Stimulated activated CD4-positive, alpha-beta T cell treated with anti-CD3 and anti-CD28 coated beads, Interleukin-4, amount 100 ng/mL, for 48 hours (primary cell): ENCODE measurements at regions not wholly inside any gene's neighbourhood (a gene's known extent, or its start where the extent isn't known, plus 50 kb on each side); places are given as distances from the start of the nearest gene placed in this dataset.
"Not testable (repeated sequence)": the region's sequence is repeated elsewhere in the genome, so short reads cannot be mapped to it uniquely, and the experiment has no call there.

Experiments used
- DNase-seq, 2 donors: peaks; one replicate each; pipeline ENCODE4 v3.0.0-alpha.2; 2020; ENCODE audit warnings: low read depth in 2 of 2

DNA sequence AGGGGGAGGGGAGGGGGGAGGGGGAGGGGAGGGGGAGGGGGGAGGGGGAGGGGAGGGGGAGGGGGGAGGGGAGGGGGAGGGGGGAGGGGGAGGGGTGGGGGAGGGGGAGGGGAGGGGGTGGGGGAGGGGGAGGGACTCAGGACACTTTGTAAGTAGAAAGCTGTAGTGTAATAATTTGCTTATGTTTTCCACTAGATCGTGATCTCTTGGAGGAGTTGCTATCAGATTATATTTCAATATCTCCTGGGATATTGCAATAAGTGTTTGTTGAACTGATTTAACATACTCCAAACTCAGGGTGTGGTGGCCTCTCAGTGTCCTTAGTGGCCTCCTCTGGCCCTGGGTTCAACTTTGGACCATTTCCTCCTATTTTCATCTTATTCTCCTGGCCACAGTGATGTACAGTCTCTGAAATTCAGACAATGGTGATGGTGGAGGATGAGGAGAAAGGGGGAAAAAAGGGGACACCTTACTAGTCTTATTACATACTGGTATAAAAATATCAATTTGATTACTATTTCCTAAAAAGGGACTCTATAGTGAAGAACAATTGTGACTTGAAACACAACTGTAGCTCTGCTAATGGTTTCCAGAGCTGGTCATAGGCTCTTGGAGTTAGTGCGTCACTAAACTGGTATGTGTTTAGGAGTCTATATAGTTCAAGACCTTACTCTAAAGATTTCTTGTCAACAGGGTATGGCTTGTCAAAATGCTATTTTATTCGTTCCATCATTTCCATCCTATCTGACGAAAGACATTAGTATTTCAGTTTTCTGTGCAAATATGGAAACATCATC lies 89.6 kb downstream of the DDX1 start:
- no peak for DNase-seq

GRCh38 chr2:15682354-15682753 lies 90.7 kb downstream of the DDX1 start:
- no peak for DNase-seq

GRCh38 chr2:15684161-15685039 lies 92.7 kb downstream of the DDX1 start:
- no peak for DNase-seq

- no peak for DNase-seq
These were observed 93.5 kb downstream of the DDX1 start for GRCh38 chr2:15685143-15685542.

GRCh38 chr2:15686643-15687042 lies 95.0 kb downstream of the DDX1 start:
- no peak for DNase-seq

- DNase-seq, result no peak
These were observed 95.6 kb downstream of the DDX1 start for GRCh38 chr2:15687243-15687642.

DNA sequence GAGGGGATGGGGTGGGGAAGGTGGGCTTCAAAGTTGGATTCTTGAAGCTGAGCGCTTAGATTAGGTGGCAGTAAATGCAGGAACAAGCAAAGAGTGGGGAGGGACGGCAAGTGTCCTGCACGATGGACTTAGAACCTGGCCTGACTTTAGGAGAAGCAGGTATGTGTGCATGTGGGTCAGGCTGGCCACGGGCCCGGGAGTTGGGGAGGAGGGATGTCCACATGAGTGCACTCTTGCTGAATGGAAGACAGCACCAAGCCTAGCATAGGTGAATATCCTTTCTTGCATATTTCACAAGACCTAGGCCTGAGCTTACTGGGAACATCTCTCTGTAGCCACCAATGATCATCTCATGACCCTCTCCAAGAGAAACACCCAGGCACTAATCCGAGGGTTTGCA lies 96.1 kb downstream of the DDX1 start:
- DNase-seq, result no peak

DNA sequence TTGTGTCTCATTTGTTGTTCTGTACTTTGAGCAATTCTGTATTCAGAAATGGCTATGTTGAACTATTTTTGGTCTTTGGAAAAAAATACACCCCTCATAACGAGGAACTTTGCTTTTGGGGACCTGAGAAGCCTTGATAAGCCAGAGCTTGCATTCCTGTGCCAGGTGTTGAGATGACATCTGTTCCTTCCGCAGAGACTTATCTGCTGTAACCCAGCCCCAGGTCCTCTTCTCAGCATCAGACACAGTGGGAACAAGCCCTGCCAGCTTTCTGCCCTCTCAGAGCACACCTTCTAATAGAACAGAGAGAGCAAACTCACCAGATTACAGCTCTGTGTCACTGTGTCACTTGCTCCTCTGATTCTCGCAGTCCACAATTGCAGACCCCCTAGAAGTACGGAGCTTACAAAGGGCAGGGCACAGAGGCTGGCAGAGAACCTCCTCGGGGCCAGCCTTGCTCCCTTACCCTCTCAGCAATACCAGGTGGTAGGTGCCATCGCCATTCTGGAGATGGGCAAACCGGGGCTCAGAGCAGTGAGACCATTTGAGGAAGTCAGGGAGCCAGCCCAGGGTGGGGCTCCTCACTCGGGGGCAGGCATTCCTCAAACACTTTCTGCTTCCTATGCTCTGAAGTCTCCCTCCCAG lies 97.4 kb downstream of the DDX1 start:
- no peak for DNase-seq

DNA sequence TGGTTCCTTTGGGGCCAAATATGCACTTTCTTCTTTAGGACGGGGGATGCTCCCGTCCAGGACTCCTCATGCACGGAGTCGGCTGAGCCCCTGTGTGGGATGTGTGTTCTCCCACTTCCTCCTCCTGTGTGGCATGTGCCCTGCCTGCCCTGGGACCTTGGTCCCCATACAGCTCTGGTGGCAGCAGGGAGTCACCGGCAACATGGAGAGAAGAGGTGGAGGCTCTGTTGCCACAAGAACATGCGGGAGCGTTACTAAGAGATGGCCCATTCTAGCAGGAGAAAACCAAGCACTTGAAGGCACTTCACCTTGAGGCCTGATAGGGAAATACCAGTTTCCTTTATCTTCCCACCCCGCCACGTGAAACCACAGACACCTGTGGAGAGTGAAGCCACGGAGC lies 98.0 kb downstream of the DDX1 start:
- DNase-seq, result no peak

- DNase-seq, result no peak
These were observed 100.1 kb downstream of the DDX1 start for GRCh38 chr2:15691586-15692310.

- no peak for DNase-seq
These were observed 101.1 kb downstream of the DDX1 start for GRCh38 chr2:15692551-15693377.

DNA sequence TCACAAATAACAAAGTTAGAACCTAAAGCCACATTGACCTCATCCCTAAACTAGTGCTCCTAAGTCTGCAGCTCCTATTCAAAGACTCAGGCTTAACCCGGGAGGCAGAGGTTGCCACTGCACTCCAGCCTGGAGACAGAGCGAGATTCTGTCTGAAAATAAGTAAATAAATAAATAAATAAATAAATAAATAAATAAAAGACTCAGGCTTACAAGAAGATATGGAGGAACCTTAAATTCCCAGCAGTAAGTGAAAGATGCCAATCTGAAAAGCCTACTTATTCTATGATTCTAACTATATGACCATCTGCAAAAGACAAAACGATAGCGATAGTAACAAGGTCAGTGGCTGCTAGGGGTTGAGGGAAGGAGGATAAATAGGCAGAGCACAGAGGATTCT lies 101.7 kb downstream of the DDX1 start:
- DNase-seq, result no peak

DNA sequence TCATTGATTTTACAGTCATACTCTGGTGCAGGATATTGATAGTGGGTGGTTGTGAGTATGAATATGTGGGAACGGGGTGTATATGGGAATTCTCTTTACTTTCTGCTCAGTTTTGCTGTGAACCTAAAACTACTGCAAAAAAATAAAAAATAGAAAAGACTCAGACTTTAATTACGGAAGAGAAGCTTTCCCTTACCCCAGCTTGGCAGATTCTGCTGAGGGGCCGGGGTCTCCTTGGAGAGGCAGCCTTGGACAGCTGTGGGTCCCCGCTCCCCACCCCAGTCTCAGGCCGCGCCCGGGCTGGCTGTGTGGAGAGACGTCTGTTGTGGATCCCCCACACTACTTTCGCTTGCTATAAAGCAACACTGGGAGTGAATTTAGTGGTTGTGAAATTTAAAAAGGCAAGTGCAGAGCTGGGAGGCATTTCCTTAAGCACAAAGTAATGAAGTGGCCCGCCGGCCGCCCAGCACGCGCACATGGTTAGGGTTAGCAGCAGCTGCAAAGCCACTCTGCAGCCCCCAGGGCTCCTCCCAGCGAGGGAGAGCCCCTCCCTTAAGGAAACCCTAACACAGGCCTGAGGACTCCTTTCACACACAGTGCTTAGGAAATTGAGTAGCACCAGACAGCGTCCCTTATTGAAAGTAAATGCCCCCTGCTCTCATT lies 102.4 kb downstream of the DDX1 start:
- no peak for DNase-seq

GRCh38 chr2:15694589-15694986 lies 102.9 kb downstream of the DDX1 start:
- DNase-seq, result no peak

GRCh38 chr2:15695582-15696330 lies 104.1 kb downstream of the DDX1 start:
- no peak for DNase-seq

DNA sequence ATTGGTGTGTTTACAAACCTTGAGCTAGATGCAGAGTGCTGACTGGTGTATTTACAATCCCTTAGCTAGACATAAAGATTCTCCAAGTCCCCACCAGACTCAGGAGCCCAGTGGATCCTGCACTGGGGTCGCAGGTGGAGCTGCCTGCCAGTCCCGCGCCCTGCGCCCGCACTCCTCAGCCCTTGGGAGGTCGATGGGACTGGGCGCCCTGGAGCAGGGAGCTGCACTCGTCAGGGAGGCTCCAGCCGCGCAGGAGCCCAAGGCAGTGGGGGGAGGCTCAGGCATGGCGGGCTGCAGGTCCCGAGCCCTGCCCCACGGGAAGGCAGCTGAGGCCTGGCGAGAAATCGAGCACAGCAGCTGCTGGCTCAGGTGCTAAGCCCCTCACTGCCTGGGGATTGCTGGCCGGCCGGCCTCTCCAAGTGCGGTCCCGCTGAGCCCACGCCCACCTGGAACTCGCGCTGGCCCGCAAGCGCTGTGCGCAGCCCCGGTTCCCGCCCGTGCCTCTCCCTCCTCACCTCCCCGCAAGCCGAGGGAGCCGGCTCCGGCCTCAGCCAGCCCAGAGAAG lies 105.0 kb downstream of the DDX1 start:
- DNase-seq, result not testable (repeated sequence)

DNA sequence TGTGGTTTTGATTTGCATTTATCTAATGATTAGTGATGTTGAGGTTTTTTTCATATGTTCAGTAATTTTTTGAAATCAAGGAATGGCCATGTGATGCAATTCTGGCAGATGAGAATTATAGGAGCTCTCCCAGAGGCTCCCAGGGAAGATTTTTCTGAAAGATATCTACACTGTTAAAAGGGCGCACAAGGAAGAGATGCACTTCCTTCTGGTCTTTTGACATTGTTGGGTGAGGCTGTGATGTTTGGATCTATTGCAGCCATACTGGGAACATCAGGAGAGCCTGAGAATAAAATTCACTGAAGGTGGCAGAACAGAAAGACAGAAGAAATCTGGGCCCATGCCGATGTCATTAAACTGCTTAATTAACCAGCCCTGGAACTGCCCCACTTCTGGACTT lies 108.5 kb downstream of the DDX1 start:
- DNase-seq, result no peak

GRCh38 chr2:15700599-15701340 lies 109.1 kb downstream of the DDX1 start:
- no peak for DNase-seq
